ENCODE measurements at regions not wholly inside any gene's neighbourhood (a gene's known extent, or its start where the extent isn't known, plus 50 kb on each side); places are given as distances from the start of the nearest gene placed in this dataset.

- TF ChIP-seq POLR2AphosphoS5 (IDR thresholded peaks at IDR 0.05; ENCODE audit: low read depth, low read length) = no peak
- TF ChIP-seq TAF1 (IDR thresholded peaks at IDR 0.05; ENCODE audit: borderline replicate concordance, low read depth, low read length) = no peak
- no peak for TF ChIP-seq POLR2A (IDR thresholded peaks at IDR 0.05; ENCODE audit: low read depth, low read length)
These were observed 370.4 kb downstream of the MID1IP1 start for GRCh38 chrX:39171686-39172085.

Measured in GM12892 (cell line).